Fibroblast of skin of abdomen (primary cell): ENCODE measurements at regions not wholly inside any gene's neighbourhood (a gene's known extent, or its start where the extent isn't known, plus 50 kb on each side); places are given as distances from the start of the nearest gene placed in this dataset.
"Not testable (repeated sequence)": the region's sequence is repeated elsewhere in the genome, so short reads cannot be mapped to it uniquely, and the experiment has no call there.

Experiments
- DNase-seq: peaks from one replicate; pipeline ENCODE4 v3.0.0-alpha.2; 2013

DNA sequence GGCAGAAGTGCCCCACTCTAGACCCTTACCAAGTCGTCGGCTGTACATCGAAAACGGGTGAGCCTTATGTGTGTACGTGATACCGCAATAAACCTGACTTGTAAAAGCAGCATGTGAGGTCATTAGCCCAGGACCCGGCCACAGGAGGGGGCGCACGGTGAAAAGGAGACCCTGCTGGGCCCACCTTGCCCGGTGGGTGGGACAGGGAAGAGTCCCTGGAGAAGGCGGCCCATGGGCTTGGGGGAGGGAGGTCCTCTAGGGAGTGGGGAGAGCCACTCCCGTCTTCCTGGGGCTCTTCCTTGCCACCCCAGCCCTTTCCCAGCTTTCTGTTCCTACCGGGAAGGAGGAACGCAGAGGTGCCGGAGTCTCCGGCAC is 188.8 kb downstream of the NPIPB11 start:
- not testable (repeated sequence) for DNase-seq

DNA sequence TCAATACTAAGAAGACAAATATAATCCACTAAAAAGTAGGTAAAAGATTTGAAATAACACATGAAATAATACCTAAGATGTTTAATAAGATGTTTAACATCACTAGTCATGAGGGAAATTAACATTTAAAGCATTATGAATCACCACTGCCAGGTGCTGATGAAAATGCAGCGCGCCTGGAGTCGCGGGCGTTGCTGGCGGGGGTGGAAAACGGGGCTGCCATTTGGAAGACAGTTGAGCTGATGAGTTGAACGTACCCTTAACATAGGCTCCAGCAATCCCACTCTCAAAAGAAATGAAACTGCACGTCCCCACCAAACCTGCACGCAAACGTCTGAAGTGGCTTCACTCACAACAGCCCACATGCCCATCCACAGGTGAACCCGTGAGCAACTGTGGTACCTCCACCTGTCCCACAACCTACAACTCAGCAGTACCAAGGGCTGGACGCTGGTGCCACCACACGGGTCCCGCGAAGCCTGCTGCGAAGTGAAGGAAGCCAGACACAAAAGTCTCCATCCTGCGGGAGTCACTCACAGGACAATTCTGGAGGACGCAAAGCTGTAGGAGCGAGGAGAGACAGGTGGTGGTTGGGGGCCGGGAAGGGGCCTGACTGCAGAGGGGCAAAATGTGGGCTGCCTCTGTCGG is 189.3 kb downstream of the NPIPB11 start:
- DNase-seq, result not testable (repeated sequence)

DNA sequence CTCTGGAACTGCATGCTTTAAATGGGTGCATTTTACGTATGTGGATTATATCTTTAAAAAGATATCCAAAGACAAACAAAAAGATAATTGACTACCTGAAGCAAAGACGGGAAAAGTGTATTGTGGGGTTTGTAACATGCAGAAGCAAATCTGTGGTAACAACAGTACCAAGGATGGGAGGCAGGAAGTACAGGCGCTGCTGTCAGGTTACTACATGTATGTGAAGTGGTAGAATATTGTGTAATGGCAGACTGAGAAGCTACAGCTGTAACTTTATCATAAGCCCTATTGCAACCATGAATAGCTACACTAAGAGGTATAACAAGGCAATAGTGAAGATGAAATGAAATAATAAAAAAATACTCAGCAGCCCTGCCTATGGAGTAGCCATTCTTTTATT is 192.7 kb downstream of the NPIPB11 start:
- DNase-seq, result not testable (repeated sequence)

GRCh38 chr16:29213251-29213650 is 193.3 kb downstream of the NPIPB11 start:
- DNase-seq, result not testable (repeated sequence)

- not testable (repeated sequence) for DNase-seq
These were observed 194.2 kb downstream of the NPIPB11 start for GRCh38 chr16:29212084-29213027.

- not testable (repeated sequence) for DNase-seq
These were observed 195.1 kb downstream of the NPIPB11 start for GRCh38 chr16:29211456-29211855.

GRCh38 chr16:29210299-29211150 is 196.0 kb downstream of the NPIPB11 start:
- DNase-seq, result not testable (repeated sequence)

- DNase-seq, result not testable (repeated sequence)
These were observed 200.4 kb downstream of the NPIPB11 start for GRCh38 chr16:29206120-29206519.

DNA sequence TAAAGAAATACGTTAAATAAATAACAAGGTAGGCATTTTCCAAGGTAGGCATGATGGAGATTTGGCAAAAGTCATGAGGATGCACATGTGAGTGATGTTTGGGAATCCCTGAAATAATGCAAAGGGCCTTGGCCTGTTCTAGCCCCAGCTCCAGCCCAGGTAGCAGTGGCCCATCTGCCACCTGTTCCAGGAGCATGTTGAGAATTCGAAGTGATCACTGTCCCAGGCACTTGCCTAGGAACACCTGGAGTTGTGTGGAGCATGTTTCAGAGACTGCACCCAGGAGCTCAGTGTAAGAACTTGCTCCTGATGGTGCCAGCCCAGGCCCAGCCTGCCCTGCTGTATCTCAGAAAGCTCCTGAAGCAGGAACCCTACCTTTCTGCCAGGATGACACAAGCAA is 201.4 kb downstream of the NPIPB11 start:
- DNase-seq, result not testable (repeated sequence)

GRCh38 chr16:29204806-29205135 is 201.7 kb downstream of the NPIPB11 start:
- DNase-seq, result no peak

DNA sequence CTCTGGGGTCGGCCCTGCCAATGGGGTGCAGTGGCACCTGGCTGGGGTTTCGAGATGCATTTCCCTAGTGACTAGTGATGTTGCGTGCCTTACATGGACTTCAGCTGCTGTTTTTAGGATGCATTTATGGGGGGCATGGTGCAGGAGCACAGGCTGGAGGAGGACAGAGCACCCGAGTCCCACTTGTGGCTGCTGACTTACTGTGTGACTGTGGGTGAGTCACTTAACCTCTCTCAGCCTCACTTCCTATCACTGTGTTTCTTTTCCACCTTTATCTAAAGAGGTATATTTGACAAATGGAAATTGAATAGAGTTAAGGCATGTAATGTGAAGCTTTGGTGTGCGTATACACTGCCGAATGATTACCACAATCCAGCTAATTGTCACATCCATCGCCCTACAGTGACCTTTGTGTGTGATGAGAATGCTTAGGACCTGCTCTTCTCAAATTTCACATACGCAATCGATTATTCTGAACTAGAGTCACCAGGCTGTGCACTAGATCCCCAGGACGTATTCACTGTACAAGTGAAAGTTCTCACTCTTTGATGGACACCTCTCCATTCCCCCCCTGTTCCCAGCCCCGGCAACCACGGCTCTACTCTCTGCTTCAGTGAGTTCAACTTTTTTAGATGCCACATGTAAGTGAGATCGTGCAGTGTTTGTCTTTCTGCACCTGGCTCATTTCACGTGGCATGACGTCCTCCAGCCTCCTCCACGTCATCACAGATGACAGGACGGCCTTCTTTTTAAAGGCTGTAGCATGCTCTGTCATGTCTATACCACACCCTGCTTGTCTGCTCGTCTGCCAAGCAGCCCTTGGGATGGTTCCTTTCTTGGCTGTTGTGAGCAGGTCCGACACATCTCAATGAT is 202.3 kb downstream of the NPIPB11 start:
- not testable (repeated sequence) for DNase-seq

- not testable (repeated sequence) for DNase-seq
These were observed 203.2 kb downstream of the NPIPB11 start for GRCh38 chr16:29203046-29203932.

DNA sequence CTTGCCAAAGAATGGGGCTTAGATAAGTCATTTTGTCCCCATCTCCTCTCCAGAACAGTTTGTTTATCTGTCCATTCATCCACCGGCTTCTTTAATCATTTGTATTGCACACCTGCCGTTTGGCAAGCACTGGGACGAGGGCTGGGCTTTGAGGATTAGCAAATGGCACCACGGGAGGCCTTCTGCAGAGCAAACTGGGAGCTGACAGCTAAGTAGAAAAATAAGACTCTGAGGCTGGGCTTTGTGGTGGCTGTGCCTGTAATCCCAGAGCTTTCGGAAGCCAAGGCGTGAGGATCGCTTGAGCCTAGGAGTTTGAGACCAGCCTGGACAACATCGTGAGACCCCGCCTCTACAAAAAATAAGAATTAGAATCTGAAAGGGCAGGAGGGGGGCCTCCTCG is 203.9 kb downstream of the NPIPB11 start:
- not testable (repeated sequence) for DNase-seq

- not testable (repeated sequence) for DNase-seq
These were observed 204.4 kb downstream of the NPIPB11 start for GRCh38 chr16:29202025-29202632.

DNA sequence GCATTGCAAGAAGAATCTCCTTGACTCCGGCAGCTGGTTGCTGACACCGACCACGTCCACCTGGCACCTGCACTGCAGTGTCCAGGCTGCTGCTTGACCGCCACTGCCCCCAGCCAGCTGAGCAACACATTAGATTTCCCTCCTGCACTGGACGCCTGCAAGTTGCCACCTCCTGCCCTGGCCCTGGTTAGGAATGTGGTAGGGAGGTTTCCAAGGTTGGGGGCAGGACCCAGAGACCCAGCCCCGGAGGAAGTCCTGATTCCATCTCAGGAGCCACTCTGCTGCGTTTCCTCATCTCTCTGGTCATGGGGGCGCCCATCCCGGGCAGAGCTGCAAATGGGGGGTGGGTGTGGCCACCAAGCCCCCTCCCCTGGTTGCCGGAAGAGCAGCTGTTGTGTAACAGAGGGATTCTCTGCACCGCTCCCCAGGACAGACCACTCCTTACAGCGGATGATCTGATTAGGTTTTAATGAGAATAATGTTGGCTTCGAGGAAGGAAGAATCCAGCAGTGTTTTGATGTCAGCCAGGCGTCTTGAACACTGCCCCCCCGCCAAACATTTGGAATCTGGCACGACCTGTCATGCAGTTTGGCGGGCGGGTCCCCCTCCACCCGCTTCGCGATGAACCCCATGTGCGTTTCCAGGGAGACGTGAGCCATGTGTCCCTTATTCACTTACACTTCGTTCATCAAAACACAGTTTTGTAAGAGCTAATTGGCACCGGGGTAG is 205.1 kb downstream of the NPIPB11 start:
- DNase-seq, result peak; percentile 15

- DNase-seq, result not testable (repeated sequence)
These were observed 205.8 kb downstream of the NPIPB11 start for GRCh38 chr16:29200681-29201080.

GRCh38 chr16:29200135-29200601 is 206.3 kb downstream of the NPIPB11 start:
- peak; percentile 26 for DNase-seq

GRCh38 chr16:29199626-29200025 is 206.9 kb downstream of the NPIPB11 start:
- DNase-seq, result peak; percentile 17
